ENCODE measurements at regions not wholly inside any gene's neighbourhood (a gene's known extent, or its start where the extent isn't known, plus 50 kb on each side); places are given as distances from the start of the nearest gene placed in this dataset.

GRCh38 chr6:74993136-74993535 is 212.7 kb downstream of the COL12A1 start:
- TF ChIP-seq CTCF (IDR thresholded peaks at IDR 0.05 in 8 of 11, conservative IDR thresholded peaks at IDR 0.05 in 3 of 11) (no peak), POLR2A (IDR thresholded peaks at IDR 0.05) (no peak)
